K562 (cell line): ENCODE measurements at regions not wholly inside any gene's neighbourhood (a gene's known extent, or its start where the extent isn't known, plus 50 kb on each side); places are given as distances from the start of the nearest gene placed in this dataset.

Experiments used
- ATAC-seq: fragments of 200-7000 bp; cut with Tn5 transposase; 3 replicates; pipeline ENCODE4 v1.9.1; 2020; ENCODE audit warnings: moderate library complexity
- BruUV-seq: library from RNA; stranded (reverse); fragments of 400-500 nt; replicated peaks from 2 replicates; lab custom pipeline; 2021; lab: Mats Ljungman, UMichigan
- CTCF ChIA-PET: fragments of 300-600 bp; formaldehyde crosslinking; extraction: SDS; loops from one replicate; lab custom pipeline; 2021; ENCODE audit warnings: low intra/inter-chr PET ratio; lab: Yijun Ruan, JAX
- POLR2A ChIA-PET: fragments of 300-600, 350-650 bp; sonication (Branson Sonifier 250); formaldehyde crosslinking; extraction: SDS; loops from one replicate; lab custom pipeline; 2021; ENCODE audit warnings: antibody characterized with exemption, inconsistent platforms; lab: Yijun Ruan, JAX
- DNase-seq, 4 experiments: peaks; one replicate each; pipeline versions ENCODE4 v3.0.0 to v3.0.0-alpha.2; 2011 to 2018; ENCODE audit warnings: low spot score in 3 of 4, mixed read lengths in 3 of 4; ENCODE audit errors: extremely low read depth in 1 of 4
- FAIRE-seq: peaks from 2 replicates; lab custom pipeline; 2011; peaks lifted over from hg19 to GRCh38; lab: Jason Lieb, UNC
- H2AFZ ChIP-seq: 2 replicates; pipeline ENCODE4 v1.6.0; 2011; ENCODE audit warnings: low read depth, low read length, control low read depth, inconsistent platforms
- H3K27ac ChIP-seq: fragments of 200-600 bp; 3 replicates; pipeline ENCODE4 v1.8.0; 2011; ENCODE audit warnings: low read depth, mild to moderate bottlenecking, control low read depth, inconsistent platforms, low read length, moderate library complexity, mixed read lengths; ENCODE audit errors: extremely low read depth
- H3K27me3 ChIP-seq, 2 experiments: fragments of 300-600 bp in 1 of 2; 2 replicates in 1 of 2; 3 replicates in 1 of 2; pipeline versions ENCODE4 v1.6.0 to v1.8.0; 2011; ENCODE audit warnings: inconsistent platforms in 2 of 2, low read length in 2 of 2, mild to moderate bottlenecking in 1 of 2, mixed read lengths in 1 of 2, moderate library complexity in 1 of 2; ENCODE audit not compliant: control insufficient read depth in 2 of 2, insufficient read depth in 2 of 2
- H3K36me3 ChIP-seq: fragments of 300-600 bp; 3 replicates; pipeline ENCODE4 v1.8.0; 2011; ENCODE audit warnings: mild to moderate bottlenecking, low read length, inconsistent platforms; ENCODE audit not compliant: control insufficient read depth, insufficient read depth
- H3K4me1 ChIP-seq, 2 experiments: fragments of 200-600 bp in 1 of 2; replicated peaks in 1 of 2; 2 replicates in 1 of 2; 3 replicates in 1 of 2; pipeline versions ENCODE4 v1.5.1 to v1.8.0; 2011; ENCODE audit warnings: inconsistent platforms in 2 of 2, low read length in 2 of 2, mild to moderate bottlenecking in 1 of 2, mixed read lengths in 1 of 2, moderate library complexity in 1 of 2; ENCODE audit not compliant: control insufficient read depth in 2 of 2, insufficient read depth in 2 of 2
- H3K4me2 ChIP-seq: 2 replicates; pipeline ENCODE4 v1.6.1; 2011; ENCODE audit warnings: low read length, control low read depth, inconsistent platforms, mixed read lengths; ENCODE audit not compliant: insufficient read depth
- H3K4me3 ChIP-seq: fragments of 200-600 bp; sonication (generic), shearing (Covaris generic); 2 replicates; pipeline ENCODE4 v1.5.1; 2016; ENCODE audit warnings: control low read depth, inconsistent platforms
- H3K79me2 ChIP-seq: fragments of 200-600 bp; 3 replicates; pipeline ENCODE4 v1.8.0; 2011; ENCODE audit warnings: low read length, inconsistent platforms; ENCODE audit not compliant: control insufficient read depth, insufficient read depth
- H3K9ac ChIP-seq, 2 experiments: 2 replicates each; pipeline versions ENCODE4 v1.6.0 to v1.6.1; 2011; ENCODE audit warnings: low read depth in 2 of 2, low read length in 2 of 2, control low read depth in 1 of 2, inconsistent platforms in 1 of 2, mild to moderate bottlenecking in 1 of 2, mixed read lengths in 1 of 2; ENCODE audit not compliant: insufficient read depth in 1 of 2
- H3K9me1 ChIP-seq: one replicate; pipeline ENCODE4 v1.6.0; 2011; ENCODE audit warnings: inconsistent platforms, mild to moderate bottlenecking, low read length, moderate library complexity; ENCODE audit not compliant: control insufficient read depth, insufficient read depth
- H3K9me3 ChIP-seq: replicated peaks from 2 replicates; pipeline ENCODE4 v1.5.1; 2011; ENCODE audit warnings: low read depth, low read length, inconsistent platforms; ENCODE audit not compliant: control insufficient read depth, insufficient read depth
- H4K20me1 ChIP-seq: replicated peaks from 2 replicates; pipeline ENCODE4 v1.6.1; 2011; ENCODE audit warnings: low read length, inconsistent platforms, mixed read lengths; ENCODE audit not compliant: control insufficient read depth, insufficient read depth
- BMI1 ChIP-seq: fragments of 150-350 bp; IDR thresholded peaks from 2 replicates; pipeline ENCODE4 v1.6.1; 2014; ENCODE audit warnings: low read length
- COPS2 ChIP-seq: fragments of 450-650 bp; conservative IDR thresholded peaks from 2 replicates; pipeline ENCODE4 v1.6.1; 2016; ENCODE audit warnings: mild to moderate bottlenecking, moderate library complexity
- HNRNPL ChIP-seq: fragments of 200-400 bp; formaldehyde crosslinking; IDR thresholded peaks from 2 replicates; pipeline ENCODE4 v1.6.1; 2017; ENCODE audit warnings: low read depth, mild to moderate bottlenecking, low read length
- ILK ChIP-seq: fragments of 450-650 bp; IDR thresholded peaks from 2 replicates; pipeline ENCODE4 v1.6.1; 2016; ENCODE audit warnings: missing genetic modification characterization, low read depth, mild to moderate bottlenecking, missing compliant biosample characterization, moderate library complexity, borderline replicate concordance
- MCM7 ChIP-seq, 2 experiments: fragments of 450-650 bp; IDR thresholded peaks; 2 replicates each; pipeline ENCODE4 v1.6.1; 2016 to 2018
- NRF1 ChIP-seq, 2 experiments: fragments of 450-650 bp; IDR thresholded peaks in 1 of 2; conservative IDR thresholded peaks in 1 of 2; 2 replicates each; pipeline ENCODE4 v1.6.1; 2014; ENCODE audit warnings: mild to moderate bottlenecking in 2 of 2
- PHB ChIP-seq: fragments of 250-450 bp; sonication (Bioruptor Pico); IDR thresholded peaks from 2 replicates; pipeline ENCODE4 v1.5.0; 2021
- RBM17 ChIP-seq: fragments of 200-400 bp; formaldehyde crosslinking; IDR thresholded peaks from 2 replicates; pipeline ENCODE4 v1.6.1; 2017; ENCODE audit warnings: low read depth, mild to moderate bottlenecking, low read length, borderline replicate concordance
- SREBF2 ChIP-seq: sonication (generic); formaldehyde crosslinking; IDR thresholded peaks from 2 replicates; pipeline ENCODE4 v1.4.0; 2020; ENCODE audit warnings: mild to moderate bottlenecking, missing genetic modification reagents
- ZKSCAN1 ChIP-seq: fragments of 150-350 bp; IDR thresholded peaks from 2 replicates; pipeline ENCODE4 v1.6.1; 2016; ENCODE audit warnings: low read depth, low read length
- ZNF24 ChIP-seq: fragments of 450-650 bp; IDR thresholded peaks from 2 replicates; pipeline ENCODE4 v1.6.1; 2016
- WGBS: fragments of 100-300 bp; shearing (Covaris generic); methylation state at CpG from one replicate; pipeline ENCODE4 v1.1.6; 2016; ENCODE audit warnings: low coverage, mixed read lengths; ENCODE audit not compliant: insufficient coverage; ENCODE audit errors: missing lambda C conversion rate; 5-methylcytosine and 5-hydroxymethylcytosine counted together
- in situ Hi-C: fragments of 300-500 bp; cut with MboI; formaldehyde crosslinking; loops from 4 replicates; pipeline ENCODE4 v1.15.0; 2018; ENCODE audit warnings: inconsistent platforms, mixed read lengths
- intact Hi-C: fragments of 100-400 bp; cut with micrococcal nuclease; formaldehyde crosslinking; loops from 2 replicates; pipeline ENCODE4 v1.14.2; 2022
- TF ChIP-seq, protein P1 (sequence below), 3 experiments: fragments of 200-800 bp in 1 of 3; sonication (Bioruptor generic) in 1 of 3; sonication (generic) in 1 of 3; formaldehyde crosslinking in 1 of 3; IDR thresholded peaks; 2 replicates each; pipeline versions ENCODE4 v1.6.1 to v1.8.0; 2016 to 2022; ENCODE audit warnings: mild to moderate bottlenecking in 2 of 3, missing compliant biosample characterization in 2 of 3, missing genetic modification characterization in 2 of 3, missing genetic modification reagents in 1 of 3

DNA sequence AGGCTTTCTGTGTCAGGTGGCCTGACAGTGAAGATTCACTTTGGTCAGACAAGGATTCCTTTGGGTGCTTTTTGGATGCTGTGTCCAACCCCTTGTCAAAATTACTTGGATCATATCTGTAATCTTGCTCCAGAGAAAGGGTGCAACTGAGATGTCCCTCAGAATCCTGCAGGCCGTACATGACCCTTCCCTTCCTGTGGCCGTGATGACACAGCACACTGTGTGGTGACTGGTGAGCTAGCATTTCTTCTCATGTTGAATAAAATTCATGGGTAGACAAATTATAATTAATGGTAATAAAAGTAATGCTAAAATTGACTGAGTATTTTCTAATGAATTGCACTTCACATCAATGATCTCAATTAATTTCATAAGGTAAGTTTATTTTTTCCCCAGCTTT, 356.2 kb downstream of the LPIN1 start (continued):
- TF ChIP-seq HNRNPL (no peak), COPS2 (no peak), SREBF2 (no peak), PHB (CRISPR knock-in tag) (no peak), NRF1 (conservative IDR thresholded peaks at IDR 0.05 in 1 of 2, IDR thresholded peaks at IDR 0.05 in 1 of 2) (no peak), BMI1 (no peak), MCM7 (IDR thresholded peaks at IDR 0.05) (no peak), RBM17 (no peak), ZNF24 (peak; percentile 9; the same call in 1 of the 2 replicates)
- TF ChIP-seq, protein P1, sequence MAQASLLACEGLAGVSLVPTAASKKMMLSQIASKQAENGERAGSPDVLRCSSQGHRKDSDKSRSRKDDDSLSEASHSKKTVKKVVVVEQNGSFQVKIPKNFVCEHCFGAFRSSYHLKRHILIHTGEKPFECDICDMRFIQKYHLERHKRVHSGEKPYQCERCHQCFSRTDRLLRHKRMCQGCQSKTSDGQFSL (CRISPR knock-in tag; IDR thresholded peaks at IDR 0.05) = no peak
- TF ChIP-seq, protein P1 (tag; IDR thresholded peaks at IDR 0.05) = no peak

DNA sequence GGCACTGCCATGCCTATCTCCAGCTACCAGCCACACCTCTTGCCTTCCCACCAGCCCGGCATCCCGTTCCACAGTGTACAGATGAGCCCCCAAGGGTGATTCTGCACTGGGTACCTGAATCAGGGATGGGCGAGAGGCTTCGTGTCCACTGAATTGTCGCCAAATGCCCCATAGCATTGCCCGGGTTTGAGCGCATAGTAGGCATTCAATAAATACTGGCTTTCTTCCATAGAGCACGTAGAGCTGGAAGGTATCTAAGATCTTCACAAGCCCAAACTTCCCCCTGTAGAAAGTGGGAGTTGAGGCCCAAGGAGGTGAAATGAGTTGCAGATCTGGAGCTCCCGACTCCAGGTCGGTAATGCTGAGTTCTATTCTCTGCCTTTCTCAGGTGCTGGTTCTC, 358.7 kb downstream of the LPIN1 start:
- no peaks in the 10 kb centered on the region for H3K36me3 ChIP-seq
- in situ Hi-C loops = no loop called here
- H4K20me1 ChIP-seq = no peaks in the 10 kb centered on the region
- H3K27me3 ChIP-seq = no peaks in the 10 kb centered on the region
- BruUV-seq = no TSS peak
- no peaks in the 10 kb centered on the region for H3K9me1 ChIP-seq
- no peak for TF ChIP-seq ILK (tag)
- peak; percentile 95 for TF ChIP-seq ZKSCAN1
- no peaks in the 10 kb centered on the region for H3K9me3 ChIP-seq
- H3K79me2 ChIP-seq = no peaks in the 10 kb centered on the region
- no peak for DNase-seq
- POLR2A ChIA-PET = interaction anchor here (0.6 to 0.8 kb wide), 2 partner anchors 8 to 275 kb away, joined by 3 read pairs; no protein-coding TSS in a partner anchor
- H3K4me3 ChIP-seq = no peak overlapping the region
- H3K9ac ChIP-seq = no peak overlapping the region
- intact Hi-C loops = no loop called here
- no peak for ATAC-seq
- H3K4me2 ChIP-seq = no peak overlapping the region
- H3K27ac ChIP-seq = no peak overlapping the region
- peaks cover 19 to 32% of the 10 kb centered on the region in 2 experiments for H3K4me1 ChIP-seq
- no peak for FAIRE-seq
- CTCF ChIA-PET = no interaction called here
- no peak overlapping the region for H2AFZ ChIP-seq
- WGBS = 88% methylated on average over 10 of the region's 10 CpGs
